ENCODE measurements at regions not wholly inside any gene's neighbourhood (a gene's known extent, or its start where the extent isn't known, plus 50 kb on each side); places are given as distances from the start of the nearest gene placed in this dataset.

- H3K27ac ChIP-seq (ENCODE audit: low read length): no peak overlapping the region
- no peak overlapping the region for H3K4me2 ChIP-seq (ENCODE audit: low read depth, low read length)
- no peaks in the 10 kb centered on the region for H3K79me2 ChIP-seq (ENCODE audit: low read length)
- H3K9me2 ChIP-seq (replicated peaks; ENCODE audit: insufficient read depth, low read length): no peaks in the 10 kb centered on the region
- no peak for TF ChIP-seq EZH2phosphoT487 (IDR thresholded peaks at IDR 0.05; ENCODE audit: low read length)
- TF ChIP-seq CTCF (IDR thresholded peaks at IDR 0.05; ENCODE audit: low read length): no peak
- TF ChIP-seq EZH2 (optimal IDR thresholded peaks at IDR 0.05; ENCODE audit: low read depth, low read length): no peak
- no peaks in the 10 kb centered on the region for H3K27me3 ChIP-seq (replicated peaks; ENCODE audit: insufficient read depth, low read length)
- H3K36me3 ChIP-seq (replicated peaks; ENCODE audit: insufficient read depth, low read length): no peaks in the 10 kb centered on the region
- H2AFZ ChIP-seq (ENCODE audit: low read length): no peak overlapping the region
- no peak overlapping the region for H3K9ac ChIP-seq (ENCODE audit: low read length)
- no peak overlapping the region for H3K4me3 ChIP-seq (ENCODE audit: low read length)
- H4K20me1 ChIP-seq (ENCODE audit: insufficient read depth, low read length): no peaks in the 10 kb centered on the region
- no peak for DNase-seq
- H3K9me3 ChIP-seq (replicated peaks; ENCODE audit: insufficient read depth, low read length): no peaks in the 10 kb centered on the region
- no peaks in the 10 kb centered on the region for H3K4me1 ChIP-seq (ENCODE audit: low read length)
- no peaks in the 10 kb centered on the region for H3F3A ChIP-seq (ENCODE audit: insufficient read depth, low read length)
Measured at GRCh38 chr13:44844786-44845185, 144.5 kb downstream of the NUFIP1 start.

GRCh38 chr13:44843403-44843802 is 145.9 kb downstream of the NUFIP1 start:
- Histone ChIP-seq H3K4me1 (ENCODE audit: low read length) (no peaks in the 10 kb centered on the region), H3K9ac (ENCODE audit: low read length) (no peak overlapping the region), H3K79me2 (ENCODE audit: low read length) (no peaks in the 10 kb centered on the region), H3K4me3 (ENCODE audit: low read length) (no peak overlapping the region), H3K9me2 (replicated peaks; ENCODE audit: insufficient read depth, low read length) (no peaks in the 10 kb centered on the region), H3K36me3 (replicated peaks; ENCODE audit: insufficient read depth, low read length) (no peaks in the 10 kb centered on the region), H3K27ac (ENCODE audit: low read length) (no peak overlapping the region), H4K20me1 (ENCODE audit: insufficient read depth, low read length) (no peaks in the 10 kb centered on the region), H3K4me2 (ENCODE audit: low read depth, low read length) (no peak overlapping the region), H2AFZ (ENCODE audit: low read length) (no peak overlapping the region), H3K27me3 (replicated peaks; ENCODE audit: insufficient read depth, low read length) (no peaks in the 10 kb centered on the region), H3F3A (ENCODE audit: insufficient read depth, low read length) (no peaks in the 10 kb centered on the region), H3K9me3 (replicated peaks; ENCODE audit: insufficient read depth, low read length) (no peaks in the 10 kb centered on the region)
- DNase-seq: no peak
- TF ChIP-seq EZH2phosphoT487 (IDR thresholded peaks at IDR 0.05; ENCODE audit: low read length): no peak
- TF ChIP-seq CTCF (IDR thresholded peaks at IDR 0.05; ENCODE audit: low read length): no peak
- TF ChIP-seq EZH2 (optimal IDR thresholded peaks at IDR 0.05; ENCODE audit: low read depth, low read length): no peak

- H3F3A ChIP-seq (ENCODE audit: insufficient read depth, low read length): no peaks in the 10 kb centered on the region
- no peaks in the 10 kb centered on the region for H3K9me2 ChIP-seq (replicated peaks; ENCODE audit: insufficient read depth, low read length)
- H3K27me3 ChIP-seq (replicated peaks; ENCODE audit: insufficient read depth, low read length): no peaks in the 10 kb centered on the region
- no peak overlapping the region for H3K27ac ChIP-seq (ENCODE audit: low read length)
- no peak overlapping the region for H2AFZ ChIP-seq (ENCODE audit: low read length)
- no peaks in the 10 kb centered on the region for H4K20me1 ChIP-seq (ENCODE audit: insufficient read depth, low read length)
- H3K36me3 ChIP-seq (replicated peaks; ENCODE audit: insufficient read depth, low read length): no peaks in the 10 kb centered on the region
- no peak overlapping the region for H3K4me2 ChIP-seq (ENCODE audit: low read depth, low read length)
- H3K9ac ChIP-seq (ENCODE audit: low read length): no peak overlapping the region
- H3K79me2 ChIP-seq (ENCODE audit: low read length): no peaks in the 10 kb centered on the region
- H3K9me3 ChIP-seq (replicated peaks; ENCODE audit: insufficient read depth, low read length): no peaks in the 10 kb centered on the region
- H3K4me3 ChIP-seq (ENCODE audit: low read length): no peak overlapping the region
- TF ChIP-seq CTCF (IDR thresholded peaks at IDR 0.05; ENCODE audit: low read length) (no peak), EZH2 (optimal IDR thresholded peaks at IDR 0.05; ENCODE audit: low read depth, low read length) (no peak), EZH2phosphoT487 (IDR thresholded peaks at IDR 0.05; ENCODE audit: low read length) (no peak)
- DNase-seq: no peak
- no peaks in the 10 kb centered on the region for H3K4me1 ChIP-seq (ENCODE audit: low read length)
Measured at GRCh38 chr13:44842158-44842557, 147.1 kb downstream of the NUFIP1 start.
